ENCODE measurements at regions not wholly inside any gene's neighbourhood (a gene's known extent, or its start where the extent isn't known, plus 50 kb on each side); places are given as distances from the start of the nearest gene placed in this dataset.
"Not testable (repeated sequence)": the region's sequence is repeated elsewhere in the genome, so short reads cannot be mapped to it uniquely, and the experiment has no call there.

- Histone ChIP-seq H3K27me3 (no peaks in the 10 kb centered on the region), H3K9me3 (no peaks in the 10 kb centered on the region), H3K36me3 (no peaks in the 10 kb centered on the region), H3K27ac (no peak overlapping the region), H3K4me3 (no peak overlapping the region), H3K4me1 (no peaks in the 10 kb centered on the region)
- DNase-seq = no peak
- intact Hi-C loops (cut with DNase I; ENCODE audit: low total_unique reads) = no loop called here
- TF ChIP-seq CTCF (IDR thresholded peaks at IDR 0.05) (no peak), POLR2A (IDR thresholded peaks at IDR 0.05) (no peak), EP300 (IDR thresholded peaks at IDR 0.05) (no peak), POLR2AphosphoS5 (IDR thresholded peaks at IDR 0.05) (no peak)
- WGBS, 5 donors = 50 to 94% (median 93%) methylated on average over 1 of the region's 1 CpG
Observed at GRCh38 chr17:31780483-31780882, 78.6 kb downstream of the COPRS start.

GRCh38 chr17:31778523-31778922 lies 80.5 kb downstream of the COPRS start:
- TF ChIP-seq EP300 (IDR thresholded peaks at IDR 0.05) (no peak), POLR2A (IDR thresholded peaks at IDR 0.05) (no peak), CTCF (IDR thresholded peaks at IDR 0.05) (no peak), POLR2AphosphoS5 (IDR thresholded peaks at IDR 0.05) (no peak)
- no peak overlapping the region for H3K4me3 ChIP-seq
- no peaks in the 10 kb centered on the region for H3K9me3 ChIP-seq
- H3K4me1 ChIP-seq = no peaks in the 10 kb centered on the region
- H3K27me3 ChIP-seq = no peaks in the 10 kb centered on the region
- no peaks in the 10 kb centered on the region for H3K36me3 ChIP-seq
- H3K27ac ChIP-seq = no peak overlapping the region
- no peak for DNase-seq
- intact Hi-C loops (cut with DNase I; ENCODE audit: low total_unique reads) = no loop called here
- WGBS, 5 donors = 45 to 58% (median 56%) methylated on average over 4 of the region's 4 CpGs

- H3K36me3 ChIP-seq; H3K27me3 ChIP-seq; H3K9me3 ChIP-seq; H3K4me1 ChIP-seq; H3K4me3 ChIP-seq; DNase-seq; H3K27ac ChIP-seq; intact Hi-C loops (cut with DNase I; ENCODE audit: low total_unique reads): not testable (repeated sequence)
- 93 to 100% (median 96%) methylated on average over 3 of the region's 3 CpGs for WGBS, 5 donors
Observed at GRCh38 chr17:31771328-31771727, 87.7 kb downstream of the COPRS start.

- H3K27ac ChIP-seq; H3K9me3 ChIP-seq; H3K27me3 ChIP-seq; H3K36me3 ChIP-seq; H3K4me3 ChIP-seq; intact Hi-C loops (cut with DNase I; ENCODE audit: low total_unique reads); DNase-seq; H3K4me1 ChIP-seq: not testable (repeated sequence)
- 43 to 75% (median 59%) methylated on average over 3 of the region's 3 CpGs for WGBS, 5 donors
Observed at GRCh38 chr17:31770501-31770900, 88.5 kb downstream of the COPRS start.

GRCh38 chr17:31761836-31762510 lies 97.1 kb downstream of the COPRS start:
- 88 to 91% (median 89%) methylated on average over 7 of the region's 7 CpGs for WGBS, 5 donors
- H3K9me3 ChIP-seq; H3K27ac ChIP-seq; H3K27me3 ChIP-seq; H3K36me3 ChIP-seq; H3K4me3 ChIP-seq; DNase-seq; intact Hi-C loops (cut with DNase I; ENCODE audit: low total_unique reads); H3K4me1 ChIP-seq: not testable (repeated sequence)

- Histone ChIP-seq H3K4me3 (no peak overlapping the region), H3K36me3 (no peaks in the 10 kb centered on the region), H3K27ac (no peak overlapping the region), H3K9me3 (peaks cover 0 to 4% (median 2%) of the 10 kb centered on the region in 4 donors), H3K4me1 (no peaks in the 10 kb centered on the region), H3K27me3 (no peaks in the 10 kb centered on the region)
- intact Hi-C loops (cut with DNase I; ENCODE audit: low total_unique reads) = no loop called here
- WGBS, 5 donors = 64 to 93% (median 85%) methylated on average over 1 of the region's 1 CpG
- DNase-seq = no peak
- no peak for TF ChIP-seq POLR2A (IDR thresholded peaks at IDR 0.05)
- no peak for TF ChIP-seq CTCF (IDR thresholded peaks at IDR 0.05)
- no peak for TF ChIP-seq POLR2AphosphoS5 (IDR thresholded peaks at IDR 0.05)
- TF ChIP-seq EP300 (IDR thresholded peaks at IDR 0.05) = no peak
Observed at GRCh38 chr17:31758646-31759045, 100.4 kb downstream of the COPRS start.

Measured in stomach (tissue), 8 donors.